ENCODE measurements at regions not wholly inside any gene's neighbourhood (a gene's known extent, or its start where the extent isn't known, plus 50 kb on each side); places are given as distances from the start of the nearest gene placed in this dataset.

DNA sequence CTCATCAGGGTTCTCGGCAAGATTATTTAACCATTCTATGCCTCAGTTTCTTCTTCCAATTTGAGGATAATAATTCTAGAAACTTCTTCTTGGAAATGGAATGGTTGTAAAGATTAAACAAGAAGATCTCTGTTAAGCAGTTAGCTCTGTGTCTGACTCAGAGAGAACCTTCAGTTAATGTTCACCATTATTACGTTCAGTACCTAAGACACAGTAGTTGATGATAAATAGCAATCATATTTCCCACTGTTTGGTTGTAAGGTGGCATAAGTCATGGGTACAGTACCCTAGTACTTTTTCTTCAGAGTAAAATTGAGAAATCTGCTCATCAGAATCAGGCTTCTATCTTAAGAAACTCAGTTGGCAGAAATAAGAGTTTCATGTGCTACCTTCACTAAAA lies 366.5 kb upstream of the BOD1L1 start:
- TF ChIP-seq, protein P1, sequence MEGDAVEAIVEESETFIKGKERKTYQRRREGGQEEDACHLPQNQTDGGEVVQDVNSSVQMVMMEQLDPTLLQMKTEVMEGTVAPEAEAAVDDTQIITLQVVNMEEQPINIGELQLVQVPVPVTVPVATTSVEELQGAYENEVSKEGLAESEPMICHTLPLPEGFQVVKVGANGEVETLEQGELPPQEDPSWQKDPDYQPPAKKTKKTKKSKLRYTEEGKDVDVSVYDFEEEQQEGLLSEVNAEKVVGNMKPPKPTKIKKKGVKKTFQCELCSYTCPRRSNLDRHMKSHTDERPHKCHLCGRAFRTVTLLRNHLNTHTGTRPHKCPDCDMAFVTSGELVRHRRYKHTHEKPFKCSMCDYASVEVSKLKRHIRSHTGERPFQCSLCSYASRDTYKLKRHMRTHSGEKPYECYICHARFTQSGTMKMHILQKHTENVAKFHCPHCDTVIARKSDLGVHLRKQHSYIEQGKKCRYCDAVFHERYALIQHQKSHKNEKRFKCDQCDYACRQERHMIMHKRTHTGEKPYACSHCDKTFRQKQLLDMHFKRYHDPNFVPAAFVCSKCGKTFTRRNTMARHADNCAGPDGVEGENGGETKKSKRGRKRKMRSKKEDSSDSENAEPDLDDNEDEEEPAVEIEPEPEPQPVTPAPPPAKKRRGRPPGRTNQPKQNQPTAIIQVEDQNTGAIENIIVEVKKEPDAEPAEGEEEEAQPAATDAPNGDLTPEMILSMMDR (IDR thresholded peaks at IDR 0.05; ENCODE audit: low read depth, low read length, missing input control), result no peak
- TF ChIP-seq EGR1 (IDR thresholded peaks at IDR 0.05; ENCODE audit: low read depth in 2 of 2) (no peak), TAF1 (conservative IDR thresholded peaks at IDR 0.05) (no peak), REST (IDR thresholded peaks at IDR 0.05) (no peak), YY1 (IDR thresholded peaks at IDR 0.05) (no peak), HNF4G (IDR thresholded peaks at IDR 0.05) (no peak), SP1 (IDR thresholded peaks at IDR 0.05) (no peak), RAD21 (IDR thresholded peaks at IDR 0.05) (no peak), MAX (IDR thresholded peaks at IDR 0.05) (no peak)
- TF ChIP-seq, protein P2, sequence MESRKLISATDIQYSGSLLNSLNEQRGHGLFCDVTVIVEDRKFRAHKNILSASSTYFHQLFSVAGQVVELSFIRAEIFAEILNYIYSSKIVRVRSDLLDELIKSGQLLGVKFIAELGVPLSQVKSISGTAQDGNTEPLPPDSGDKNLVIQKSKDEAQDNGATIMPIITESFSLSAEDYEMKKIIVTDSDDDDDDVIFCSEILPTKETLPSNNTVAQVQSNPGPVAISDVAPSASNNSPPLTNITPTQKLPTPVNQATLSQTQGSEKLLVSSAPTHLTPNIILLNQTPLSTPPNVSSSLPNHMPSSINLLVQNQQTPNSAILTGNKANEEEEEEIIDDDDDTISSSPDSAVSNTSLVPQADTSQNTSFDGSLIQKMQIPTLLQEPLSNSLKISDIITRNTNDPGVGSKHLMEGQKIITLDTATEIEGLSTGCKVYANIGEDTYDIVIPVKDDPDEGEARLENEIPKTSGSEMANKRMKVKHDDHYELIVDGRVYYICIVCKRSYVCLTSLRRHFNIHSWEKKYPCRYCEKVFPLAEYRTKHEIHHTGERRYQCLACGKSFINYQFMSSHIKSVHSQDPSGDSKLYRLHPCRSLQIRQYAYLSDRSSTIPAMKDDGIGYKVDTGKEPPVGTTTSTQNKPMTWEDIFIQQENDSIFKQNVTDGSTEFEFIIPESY (IDR thresholded peaks at IDR 0.05), result no peak

All from liver (tissue), 3 donors.